IMR-90 (cell line): ENCODE measurements at regions not wholly inside any gene's neighbourhood (a gene's known extent, or its start where the extent isn't known, plus 50 kb on each side); places are given as distances from the start of the nearest gene placed in this dataset.

Experiments
- ATAC-seq: fragments of 200-7000 bp; cut with Tn5 transposase; 2 replicates; pipeline ENCODE4 v1.9.1; 2020; ENCODE audit warnings: low read depth, mild to moderate bottlenecking, moderate library complexity
- BruUV-seq: library from RNA; stranded (reverse); fragments of 400-500 nt; replicated peaks from 2 replicates; lab custom pipeline; 2021; lab: Mats Ljungman, UMichigan
- CTCF ChIA-PET: fragments of 300-600 bp; formaldehyde crosslinking; extraction: SDS; loops from one replicate; lab custom pipeline; 2021; ENCODE audit warnings: antibody characterized with exemption; lab: Yijun Ruan, JAX
- POLR2A ChIA-PET: fragments of 300-600 bp; sonication (Branson Sonifier 250); formaldehyde crosslinking; loops from one replicate; lab custom pipeline; 2022; ENCODE audit warnings: antibody characterized with exemption; ENCODE audit not compliant: unreplicated experiment; lab: Charles Lee
- DNase-seq: peaks from one replicate; pipeline ENCODE4 v3.0.0; 2013
- H2AFZ ChIP-seq: replicated peaks from 2 replicates; pipeline ENCODE3; 2013; ENCODE audit warnings: low read length, mild to moderate bottlenecking; ENCODE audit not compliant: poor library complexity
- H2AK5ac ChIP-seq: 2 replicates; pipeline ENCODE4 v1.6.1; 2013; ENCODE audit warnings: low read depth, low read length, inconsistent platforms
- H2AK9ac ChIP-seq: replicated peaks from 2 replicates; pipeline ENCODE3; 2013; ENCODE audit warnings: mild to moderate bottlenecking, low read depth, low read length, moderate library complexity; ENCODE audit not compliant: poor library complexity
- H2BK120ac ChIP-seq: 2 replicates; pipeline ENCODE4 v1.6.1; 2013; ENCODE audit warnings: low read depth, low read length, inconsistent platforms
- H2BK15ac ChIP-seq: 3 replicates; pipeline ENCODE4 v1.6.1; 2013; ENCODE audit warnings: low read depth, low read length, inconsistent platforms
- H2BK20ac ChIP-seq: 2 replicates; pipeline ENCODE4 v1.6.1; 2013; ENCODE audit warnings: low read depth, mild to moderate bottlenecking, inconsistent platforms, low read length, moderate library complexity
- H2BK5ac ChIP-seq: 2 replicates; pipeline ENCODE4 v1.6.1; 2013; ENCODE audit warnings: mild to moderate bottlenecking, low read depth, low read length, inconsistent platforms; ENCODE audit not compliant: poor library complexity, severe bottlenecking
- H3K14ac ChIP-seq: replicated peaks from 2 replicates; pipeline ENCODE4 v1.6.1; 2013; ENCODE audit warnings: low read depth, low read length, inconsistent platforms
- H3K18ac ChIP-seq: 2 replicates; pipeline ENCODE4 v1.6.1; 2013; ENCODE audit warnings: low read depth, low read length, control low read depth
- H3K23ac ChIP-seq: 2 replicates; pipeline ENCODE4 v1.6.1; 2013; ENCODE audit warnings: low read depth, low read length, inconsistent platforms
- H3K27ac ChIP-seq: 2 replicates; pipeline ENCODE4 v1.5.1; 2013; ENCODE audit warnings: mild to moderate bottlenecking, control low read depth, low read length; ENCODE audit not compliant: insufficient read depth
- H3K27me3 ChIP-seq: 2 replicates; pipeline ENCODE4 v1.6.1; 2013; ENCODE audit warnings: low read length; ENCODE audit not compliant: control insufficient read depth, insufficient read depth
- H3K36me3 ChIP-seq: 2 replicates; pipeline ENCODE4 v1.6.1; 2013; ENCODE audit warnings: low read length, mixed read lengths; ENCODE audit not compliant: control insufficient read depth, insufficient read depth
- H3K4ac ChIP-seq: 2 replicates; pipeline ENCODE4 v1.6.1; 2013; ENCODE audit warnings: low read depth, low read length, inconsistent platforms
- H3K4me1 ChIP-seq: 2 replicates; pipeline ENCODE4 v1.6.1; 2013; ENCODE audit warnings: low read length, mixed read lengths; ENCODE audit not compliant: control insufficient read depth, insufficient read depth
- H3K4me2 ChIP-seq: 2 replicates; pipeline ENCODE4 v1.6.1; 2013; ENCODE audit warnings: low read depth, mild to moderate bottlenecking, control low read depth, low read length, moderate library complexity
- H3K4me3 ChIP-seq: 2 replicates; pipeline ENCODE4 v1.5.1; 2013; ENCODE audit warnings: low read depth, mild to moderate bottlenecking, control low read depth, low read length, moderate library complexity; ENCODE audit not compliant: insufficient read depth
- H3K56ac ChIP-seq: 2 replicates; pipeline ENCODE4 v1.6.1; 2013; ENCODE audit warnings: low read length, inconsistent platforms; ENCODE audit not compliant: insufficient read depth; ENCODE audit errors: extremely low read depth
- H3K79me1 ChIP-seq, 2 experiments: 2 replicates each; pipeline ENCODE4 v1.6.1; 2013; ENCODE audit warnings: low read length in 2 of 2, inconsistent platforms in 1 of 2, low read depth in 1 of 2
- H3K9ac ChIP-seq: 2 replicates; pipeline ENCODE4 v1.6.1; 2013; ENCODE audit warnings: low read depth, low read length, control low read depth
- H3K9me1 ChIP-seq: 2 replicates; pipeline ENCODE4 v1.6.1; 2013; ENCODE audit warnings: low read length, inconsistent platforms; ENCODE audit not compliant: insufficient read depth
- H3K9me3 ChIP-seq: 2 replicates; pipeline ENCODE4 v1.6.1; 2013; ENCODE audit warnings: low read length; ENCODE audit not compliant: control insufficient read depth, insufficient read depth
- H4K20me1 ChIP-seq: 2 replicates; pipeline ENCODE4 v1.6.1; 2013; ENCODE audit warnings: low read length, inconsistent platforms; ENCODE audit not compliant: insufficient read depth
- H4K5ac ChIP-seq: 2 replicates; pipeline ENCODE4 v1.6.1; 2013; ENCODE audit warnings: mild to moderate bottlenecking, low read depth, low read length, control low read depth
- H4K8ac ChIP-seq, 2 experiments: 2 replicates each; pipeline ENCODE4 v1.6.1; 2013; ENCODE audit warnings: low read depth in 2 of 2, low read length in 2 of 2, control low read depth in 1 of 2, inconsistent platforms in 1 of 2
- H4K91ac ChIP-seq: 2 replicates; pipeline ENCODE4 v1.6.1; 2013; ENCODE audit warnings: low read depth, low read length, inconsistent platforms; ENCODE audit not compliant: insufficient read depth
- BHLHE40 ChIP-seq: fragments of 150-350 bp; IDR thresholded peaks from 2 replicates; pipeline ENCODE4 v1.6.1; 2016; ENCODE audit warnings: mild to moderate bottlenecking, low read depth, low read length
- CHD1 ChIP-seq: IDR thresholded peaks from 2 replicates; pipeline ENCODE4 v1.6.1; 2012; ENCODE audit warnings: low read depth, low read length, improper control_type of control experiment
- CTCF ChIP-seq: conservative IDR thresholded peaks from 2 replicates; pipeline ENCODE4 v1.5.1; 2012; ENCODE audit warnings: mild to moderate bottlenecking, low read depth, low read length, improper control_type of control experiment
- ELK1 ChIP-seq: fragments of 150-350 bp; IDR thresholded peaks from 2 replicates; pipeline ENCODE4 v1.6.1; 2016; ENCODE audit warnings: low read depth, mild to moderate bottlenecking, low read length, moderate library complexity, borderline replicate concordance
- FOS ChIP-seq: fragments of 150-350 bp; IDR thresholded peaks from 2 replicates; pipeline ENCODE4 v1.6.1; 2016; ENCODE audit warnings: low read depth, low read length
- MXI1 ChIP-seq: IDR thresholded peaks from 2 replicates; pipeline ENCODE4 v1.6.1; 2012; ENCODE audit warnings: low read depth, mild to moderate bottlenecking, low read length, moderate library complexity, borderline replicate concordance
- NFE2L2 ChIP-seq: fragments of 150-350 bp; IDR thresholded peaks from 2 replicates; pipeline ENCODE4 v1.6.1; 2016; ENCODE audit warnings: low read depth, mild to moderate bottlenecking, low read length
- POLR2A ChIP-seq: IDR thresholded peaks from 2 replicates; pipeline ENCODE4 v1.6.1; 2012; ENCODE audit warnings: mild to moderate bottlenecking, low read depth, low read length
- RCOR1 ChIP-seq: IDR thresholded peaks from 2 replicates; pipeline ENCODE4 v1.6.1; 2012; ENCODE audit warnings: mild to moderate bottlenecking, low read length, improper control_type of control experiment; ENCODE audit not compliant: insufficient replicate concordance
- RFX5 ChIP-seq: IDR thresholded peaks from 2 replicates; pipeline ENCODE4 v1.8.0; 2012; ENCODE audit warnings: low read depth, mild to moderate bottlenecking, low read length, moderate library complexity
- USF2 ChIP-seq: fragments of 150-350 bp; IDR thresholded peaks from 2 replicates; pipeline ENCODE4 v1.6.1; 2017; ENCODE audit warnings: mild to moderate bottlenecking, antibody characterized with exemption, low read length, low read depth
- WGBS, 2 experiments: methylation state at CpG; one replicate each; pipeline versions ENCODE4 v1.1.5 to v1.1.7; 2013; ENCODE audit warnings: missing lambda C conversion rate in 2 of 2; ENCODE audit not compliant: insufficient read length in 1 of 2; ENCODE audit errors: extremely low coverage in 2 of 2; 5-methylcytosine and 5-hydroxymethylcytosine counted together
- dilution Hi-C: fragments of 300-500 bp; cut with HindIII; formaldehyde crosslinking; loops from one replicate; pipeline ENCODE4 v1.14.3; 2018; ENCODE audit warnings: low sequenced_read_pairs; ENCODE audit not compliant: unreplicated experiment
- in situ Hi-C: fragments of 300-500 bp; cut with MboI; formaldehyde crosslinking; loops from 3 replicates; pipeline ENCODE4 v1.14.3; 2019; ENCODE audit warnings: low sequenced_read_pairs, inconsistent platforms, mixed read lengths
- intact Hi-C: fragments of 100-400 bp; cut with micrococcal nuclease; formaldehyde crosslinking; loops from 2 replicates; pipeline ENCODE4 v1.10.0; 2022

GRCh38 chr17:27209316-27209715, 84.6 kb upstream of the WSB1 start:
- no peak overlapping the region for H4K5ac ChIP-seq
- no CpG with 5 or more reads among the region's 8 CpGs for WGBS, 2 experiments
- dilution Hi-C loops (no loop called here), in situ Hi-C loops (no loop called here), intact Hi-C loops (no loop called here)
- no TSS peak for BruUV-seq
- no peak for TF ChIP-seq FOS
- no peak for TF ChIP-seq RCOR1
- no peak for TF ChIP-seq ELK1
- TF ChIP-seq BHLHE40: no peak
- no peak for TF ChIP-seq POLR2A
- TF ChIP-seq RFX5: no peak
- TF ChIP-seq MXI1: no peak
- TF ChIP-seq USF2: no peak
- no peak for TF ChIP-seq NFE2L2
- TF ChIP-seq CHD1: no peak
- no peak for TF ChIP-seq CTCF
- no peak overlapping the region for H3K23ac ChIP-seq
- H3K27ac ChIP-seq: no peak overlapping the region
- H4K91ac ChIP-seq: no peak overlapping the region
- H3K9me1 ChIP-seq: no peaks in the 10 kb centered on the region
- H3K27me3 ChIP-seq: no peaks in the 10 kb centered on the region
- H3K14ac ChIP-seq: no peak overlapping the region
- CTCF ChIA-PET: no interaction called here
- no peak overlapping the region for H2BK15ac ChIP-seq
- no peak for ATAC-seq
- no peak overlapping the region for H4K8ac ChIP-seq
- H2BK20ac ChIP-seq: no peak overlapping the region
- POLR2A ChIA-PET: no interaction called here
- DNase-seq: no peak
- no peak overlapping the region for H3K4me2 ChIP-seq
- no peak overlapping the region for H3K4me3 ChIP-seq
- no peak overlapping the region for H3K4ac ChIP-seq
- H3K36me3 ChIP-seq: no peaks in the 10 kb centered on the region
- H2BK5ac ChIP-seq: no peak overlapping the region
- no peaks in the 10 kb centered on the region for H4K20me1 ChIP-seq
- no peak overlapping the region for H3K18ac ChIP-seq
- H3K9ac ChIP-seq: no peak overlapping the region
- no peak overlapping the region for H2AK5ac ChIP-seq
- no peaks in the 10 kb centered on the region for H3K9me3 ChIP-seq
- no peaks in the 10 kb centered on the region for H3K79me1 ChIP-seq
- H2AK9ac ChIP-seq: no peak overlapping the region
- H3K56ac ChIP-seq: no peak overlapping the region
- no peak overlapping the region for H2BK120ac ChIP-seq
- H2AFZ ChIP-seq: no peak overlapping the region
- H3K4me1 ChIP-seq: peaks cover 3% of the 10 kb centered on the region; the same call in 1 of the 2 replicates
